ENCODE measurements at regions not wholly inside any gene's neighbourhood (a gene's known extent, or its start where the extent isn't known, plus 50 kb on each side); places are given as distances from the start of the nearest gene placed in this dataset.

DNA sequence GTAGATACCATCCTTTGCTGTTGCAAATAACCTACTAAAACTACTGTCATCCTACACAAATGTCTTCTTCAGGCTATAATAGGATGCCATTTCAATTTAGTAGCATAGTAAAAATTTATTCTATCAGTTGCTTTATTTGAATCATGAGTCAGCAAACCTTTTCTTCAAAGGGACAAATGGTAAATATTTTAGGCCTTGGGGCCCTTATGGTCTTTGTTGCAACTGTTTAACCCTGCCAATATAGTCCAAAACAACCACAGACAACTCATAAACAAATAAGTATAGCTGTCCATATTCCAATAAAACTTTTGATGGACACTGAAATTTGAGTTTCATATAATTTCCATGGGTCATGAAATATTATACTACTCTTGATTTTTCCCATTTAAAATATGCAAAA is 54.0 kb upstream of the CCBE1 start:
- TF ChIP-seq, protein P1, sequence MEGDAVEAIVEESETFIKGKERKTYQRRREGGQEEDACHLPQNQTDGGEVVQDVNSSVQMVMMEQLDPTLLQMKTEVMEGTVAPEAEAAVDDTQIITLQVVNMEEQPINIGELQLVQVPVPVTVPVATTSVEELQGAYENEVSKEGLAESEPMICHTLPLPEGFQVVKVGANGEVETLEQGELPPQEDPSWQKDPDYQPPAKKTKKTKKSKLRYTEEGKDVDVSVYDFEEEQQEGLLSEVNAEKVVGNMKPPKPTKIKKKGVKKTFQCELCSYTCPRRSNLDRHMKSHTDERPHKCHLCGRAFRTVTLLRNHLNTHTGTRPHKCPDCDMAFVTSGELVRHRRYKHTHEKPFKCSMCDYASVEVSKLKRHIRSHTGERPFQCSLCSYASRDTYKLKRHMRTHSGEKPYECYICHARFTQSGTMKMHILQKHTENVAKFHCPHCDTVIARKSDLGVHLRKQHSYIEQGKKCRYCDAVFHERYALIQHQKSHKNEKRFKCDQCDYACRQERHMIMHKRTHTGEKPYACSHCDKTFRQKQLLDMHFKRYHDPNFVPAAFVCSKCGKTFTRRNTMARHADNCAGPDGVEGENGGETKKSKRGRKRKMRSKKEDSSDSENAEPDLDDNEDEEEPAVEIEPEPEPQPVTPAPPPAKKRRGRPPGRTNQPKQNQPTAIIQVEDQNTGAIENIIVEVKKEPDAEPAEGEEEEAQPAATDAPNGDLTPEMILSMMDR (IDR thresholded peaks at IDR 0.05), result no peak
- no peak for TF ChIP-seq MYBL2 (CRISPR knock-in tag; IDR thresholded peaks at IDR 0.05)
- TF ChIP-seq, protein P2, sequence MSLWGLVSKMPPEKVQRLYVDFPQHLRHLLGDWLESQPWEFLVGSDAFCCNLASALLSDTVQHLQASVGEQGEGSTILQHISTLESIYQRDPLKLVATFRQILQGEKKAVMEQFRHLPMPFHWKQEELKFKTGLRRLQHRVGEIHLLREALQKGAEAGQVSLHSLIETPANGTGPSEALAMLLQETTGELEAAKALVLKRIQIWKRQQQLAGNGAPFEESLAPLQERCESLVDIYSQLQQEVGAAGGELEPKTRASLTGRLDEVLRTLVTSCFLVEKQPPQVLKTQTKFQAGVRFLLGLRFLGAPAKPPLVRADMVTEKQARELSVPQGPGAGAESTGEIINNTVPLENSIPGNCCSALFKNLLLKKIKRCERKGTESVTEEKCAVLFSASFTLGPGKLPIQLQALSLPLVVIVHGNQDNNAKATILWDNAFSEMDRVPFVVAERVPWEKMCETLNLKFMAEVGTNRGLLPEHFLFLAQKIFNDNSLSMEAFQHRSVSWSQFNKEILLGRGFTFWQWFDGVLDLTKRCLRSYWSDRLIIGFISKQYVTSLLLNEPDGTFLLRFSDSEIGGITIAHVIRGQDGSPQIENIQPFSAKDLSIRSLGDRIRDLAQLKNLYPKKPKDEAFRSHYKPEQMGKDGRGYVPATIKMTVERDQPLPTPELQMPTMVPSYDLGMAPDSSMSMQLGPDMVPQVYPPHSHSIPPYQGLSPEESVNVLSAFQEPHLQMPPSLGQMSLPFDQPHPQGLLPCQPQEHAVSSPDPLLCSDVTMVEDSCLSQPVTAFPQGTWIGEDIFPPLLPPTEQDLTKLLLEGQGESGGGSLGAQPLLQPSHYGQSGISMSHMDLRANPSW (CRISPR knock-in tag; conservative IDR thresholded peaks at IDR 0.05; ENCODE audit: low read depth), result no peak
- no peak for TF ChIP-seq MXD4 (CRISPR knock-in tag; IDR thresholded peaks at IDR 0.05; ENCODE audit: borderline replicate concordance)
- TF ChIP-seq, protein P3, sequence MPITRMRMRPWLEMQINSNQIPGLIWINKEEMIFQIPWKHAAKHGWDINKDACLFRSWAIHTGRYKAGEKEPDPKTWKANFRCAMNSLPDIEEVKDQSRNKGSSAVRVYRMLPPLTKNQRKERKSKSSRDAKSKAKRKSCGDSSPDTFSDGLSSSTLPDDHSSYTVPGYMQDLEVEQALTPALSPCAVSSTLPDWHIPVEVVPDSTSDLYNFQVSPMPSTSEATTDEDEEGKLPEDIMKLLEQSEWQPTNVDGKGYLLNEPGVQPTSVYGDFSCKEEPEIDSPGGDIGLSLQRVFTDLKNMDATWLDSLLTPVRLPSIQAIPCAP (CRISPR knock-in tag; IDR thresholded peaks at IDR 0.05), result no peak
- TF ChIP-seq ELF4 (CRISPR knock-in tag; IDR thresholded peaks at IDR 0.05; ENCODE audit: low read depth), result no peak
- no peak for TF ChIP-seq NFYB (CRISPR knock-in tag; conservative IDR thresholded peaks at IDR 0.05; ENCODE audit: low read depth)
- TF ChIP-seq, protein P4, sequence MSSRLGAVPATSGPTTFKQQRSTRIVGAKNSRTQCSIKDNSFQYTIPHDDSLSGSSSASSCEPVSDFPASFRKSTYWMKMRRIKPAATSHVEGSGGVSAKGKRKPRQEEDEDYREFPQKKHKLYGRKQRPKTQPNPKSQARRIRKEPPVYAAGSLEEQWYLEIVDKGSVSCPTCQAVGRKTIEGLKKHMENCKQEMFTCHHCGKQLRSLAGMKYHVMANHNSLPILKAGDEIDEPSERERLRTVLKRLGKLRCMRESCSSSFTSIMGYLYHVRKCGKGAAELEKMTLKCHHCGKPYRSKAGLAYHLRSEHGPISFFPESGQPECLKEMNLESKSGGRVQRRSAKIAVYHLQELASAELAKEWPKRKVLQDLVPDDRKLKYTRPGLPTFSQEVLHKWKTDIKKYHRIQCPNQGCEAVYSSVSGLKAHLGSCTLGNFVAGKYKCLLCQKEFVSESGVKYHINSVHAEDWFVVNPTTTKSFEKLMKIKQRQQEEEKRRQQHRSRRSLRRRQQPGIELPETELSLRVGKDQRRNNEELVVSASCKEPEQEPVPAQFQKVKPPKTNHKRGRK (CRISPR knock-in tag; IDR thresholded peaks at IDR 0.05; ENCODE audit: borderline replicate concordance), result no peak
- TF ChIP-seq SP1 (CRISPR knock-in tag; conservative IDR thresholded peaks at IDR 0.05), result no peak
- TF ChIP-seq, protein P5, sequence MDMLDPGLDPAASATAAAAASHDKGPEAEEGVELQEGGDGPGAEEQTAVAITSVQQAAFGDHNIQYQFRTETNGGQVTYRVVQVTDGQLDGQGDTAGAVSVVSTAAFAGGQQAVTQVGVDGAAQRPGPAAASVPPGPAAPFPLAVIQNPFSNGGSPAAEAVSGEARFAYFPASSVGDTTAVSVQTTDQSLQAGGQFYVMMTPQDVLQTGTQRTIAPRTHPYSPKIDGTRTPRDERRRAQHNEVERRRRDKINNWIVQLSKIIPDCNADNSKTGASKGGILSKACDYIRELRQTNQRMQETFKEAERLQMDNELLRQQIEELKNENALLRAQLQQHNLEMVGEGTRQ (CRISPR knock-in tag; IDR thresholded peaks at IDR 0.05), result no peak
